ENCODE measurements at regions not wholly inside any gene's neighbourhood (a gene's known extent, or its start where the extent isn't known, plus 50 kb on each side); places are given as distances from the start of the nearest gene placed in this dataset.

DNA sequence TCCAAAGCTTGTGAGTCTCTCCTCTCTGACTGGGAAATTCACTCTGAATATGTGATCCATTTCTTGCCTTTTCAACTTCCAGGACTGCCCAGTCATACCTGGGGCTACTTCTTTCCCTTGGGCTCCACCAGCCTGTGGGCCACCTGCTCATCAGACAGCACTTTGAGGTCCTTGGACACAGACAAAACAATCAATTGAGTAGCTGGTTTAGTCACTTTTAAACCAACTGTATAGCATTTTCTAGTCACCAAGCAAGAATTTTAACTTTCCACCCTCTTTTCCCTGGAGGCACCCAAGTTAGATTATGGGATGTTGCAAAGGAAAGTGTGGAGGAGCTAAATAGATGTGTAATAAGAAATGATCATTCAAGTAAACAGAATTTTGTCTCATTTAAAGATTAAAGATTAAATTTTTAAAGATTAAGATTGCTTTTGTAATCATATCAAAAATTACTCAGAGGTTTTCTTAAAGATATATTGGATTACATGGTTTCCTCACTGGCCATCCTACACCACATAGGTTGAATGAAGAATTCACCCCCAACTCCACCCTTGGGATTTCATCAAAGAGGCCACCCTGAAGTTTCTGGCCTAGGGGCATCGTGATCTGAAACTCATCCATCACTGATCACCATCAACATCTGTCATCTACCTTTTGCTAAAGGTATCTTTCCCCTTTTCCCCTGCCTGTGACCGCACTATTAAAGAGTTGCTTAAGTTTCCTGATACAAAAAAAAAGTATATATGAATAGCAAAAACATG is 219.2 kb upstream of the NR5A2 start:
- DNase-seq (ENCODE audit: low spot score in 2 of 2): no peak
- Histone ChIP-seq H3K36me3 (no peaks in the 10 kb centered on the region), H3K4me1 (no peaks in the 10 kb centered on the region), H3K27ac (no peak overlapping the region), H3K27me3 (peaks cover 3% of the 10 kb centered on the region), H3K9me3 (no peaks in the 10 kb centered on the region), H3K4me3 (no peak overlapping the region)
- 47% methylated on average over 2 of the region's 2 CpGs for WGBS
- TF ChIP-seq CTCF (IDR thresholded peaks at IDR 0.05): no peak

- no peak overlapping the region for H3K4me3 ChIP-seq
- no peaks in the 10 kb centered on the region for H3K36me3 ChIP-seq
- 87% methylated on average over 1 of the region's 1 CpG for WGBS
- no peaks in the 10 kb centered on the region for H3K4me1 ChIP-seq
- H3K9me3 ChIP-seq: no peaks in the 10 kb centered on the region
- peaks cover 3% of the 10 kb centered on the region for H3K27me3 ChIP-seq
- no peak overlapping the region for H3K27ac ChIP-seq
- TF ChIP-seq POLR2AphosphoS5 (IDR thresholded peaks at IDR 0.05): no peak
- TF ChIP-seq EP300 (IDR thresholded peaks at IDR 0.05): no peak
- no peak for TF ChIP-seq POLR2A (IDR thresholded peaks at IDR 0.05)
- TF ChIP-seq CTCF (IDR thresholded peaks at IDR 0.05): no peak
- DNase-seq (ENCODE audit: low spot score in 2 of 2): no peak
These were observed 218.2 kb upstream of the NR5A2 start for GRCh38 chr1:199809311-199809710.

GRCh38 chr1:199811163-199811562 is 216.3 kb upstream of the NR5A2 start:
- Histone ChIP-seq H3K4me3 (no peak overlapping the region), H3K36me3 (no peaks in the 10 kb centered on the region), H3K27me3 (peaks cover 3% of the 10 kb centered on the region), H3K9me3 (no peaks in the 10 kb centered on the region), H3K4me1 (no peaks in the 10 kb centered on the region), H3K27ac (no peak overlapping the region)
- no peak for TF ChIP-seq POLR2AphosphoS5 (IDR thresholded peaks at IDR 0.05)
- 89% methylated on average over 5 of the region's 5 CpGs for WGBS
- no peak for DNase-seq (ENCODE audit: low spot score in 2 of 2)

- no peaks in the 10 kb centered on the region for H3K36me3 ChIP-seq
- no peak for DNase-seq (ENCODE audit: low spot score in 2 of 2)
- H3K4me3 ChIP-seq: no peak overlapping the region
- no peak for TF ChIP-seq POLR2A (IDR thresholded peaks at IDR 0.05)
- TF ChIP-seq EP300 (IDR thresholded peaks at IDR 0.05): no peak
- TF ChIP-seq POLR2AphosphoS5 (IDR thresholded peaks at IDR 0.05): no peak
- TF ChIP-seq CTCF (IDR thresholded peaks at IDR 0.05): no peak
- WGBS: 74% methylated on average over 4 of the region's 4 CpGs
- H3K27me3 ChIP-seq: peaks cover 3% of the 10 kb centered on the region
- H3K9me3 ChIP-seq: no peaks in the 10 kb centered on the region
- H3K27ac ChIP-seq: no peak overlapping the region
- no peaks in the 10 kb centered on the region for H3K4me1 ChIP-seq
These were observed 214.3 kb upstream of the NR5A2 start for GRCh38 chr1:199813198-199813597.

DNA sequence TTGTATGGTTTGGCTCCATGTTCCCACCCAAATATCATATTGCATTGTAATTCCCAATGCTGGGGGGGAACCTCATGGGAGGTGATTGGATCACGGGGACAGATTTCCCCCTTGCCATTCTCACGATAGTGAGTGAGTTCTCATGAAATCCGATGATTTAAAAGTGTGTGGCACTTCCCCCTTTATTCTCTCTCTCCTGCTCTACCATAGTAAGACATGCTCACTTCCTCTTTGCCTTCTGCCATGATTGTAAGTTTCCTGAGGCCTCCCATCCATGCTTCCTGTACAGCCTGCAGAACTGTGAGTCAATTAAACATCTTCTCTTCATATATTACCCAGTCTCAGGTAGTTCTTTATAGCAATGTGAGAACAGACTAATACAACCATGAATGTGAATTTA is 211.6 kb upstream of the NR5A2 start:
- no peak for DNase-seq (ENCODE audit: low spot score in 2 of 2)
- Histone ChIP-seq H3K36me3 (no peaks in the 10 kb centered on the region), H3K9me3 (no peaks in the 10 kb centered on the region), H3K27me3 (peaks cover 3% of the 10 kb centered on the region), H3K4me3 (no peak overlapping the region), H3K4me1 (no peaks in the 10 kb centered on the region), H3K27ac (no peak overlapping the region)
- TF ChIP-seq EP300 (IDR thresholded peaks at IDR 0.05): no peak
- no peak for TF ChIP-seq CTCF (IDR thresholded peaks at IDR 0.05)
- no peak for TF ChIP-seq POLR2A (IDR thresholded peaks at IDR 0.05)
- TF ChIP-seq POLR2AphosphoS5 (IDR thresholded peaks at IDR 0.05): no peak
- WGBS: 84% methylated on average over 3 of the region's 3 CpGs

GRCh38 chr1:199817266-199817665 is 210.2 kb upstream of the NR5A2 start:
- H3K27ac ChIP-seq: no peak overlapping the region
- 84% methylated on average over 1 of the region's 1 CpG for WGBS
- no peaks in the 10 kb centered on the region for H3K36me3 ChIP-seq
- no peaks in the 10 kb centered on the region for H3K27me3 ChIP-seq
- H3K9me3 ChIP-seq: no peaks in the 10 kb centered on the region
- H3K4me3 ChIP-seq: no peak overlapping the region
- no peaks in the 10 kb centered on the region for H3K4me1 ChIP-seq
- DNase-seq (ENCODE audit: low spot score in 2 of 2): no peak
- TF ChIP-seq POLR2AphosphoS5 (IDR thresholded peaks at IDR 0.05): no peak
- no peak for TF ChIP-seq CTCF (IDR thresholded peaks at IDR 0.05)
- no peak for TF ChIP-seq POLR2A (IDR thresholded peaks at IDR 0.05)
- no peak for TF ChIP-seq EP300 (IDR thresholded peaks at IDR 0.05)

All from suprapubic skin (tissue), 4 donors.